ENCODE measurements at regions not wholly inside any gene's neighbourhood (a gene's known extent, or its start where the extent isn't known, plus 50 kb on each side); places are given as distances from the start of the nearest gene placed in this dataset.

GRCh38 chrX:76228499-76228898, 55.6 kb downstream of the PBDC1 start:
- no peak for DNase-seq

- no peak for DNase-seq
These were observed 76.0 kb downstream of the PBDC1 start for GRCh38 chrX:76248901-76249300.

- DNase-seq = peak; percentile 18 to 61
These were observed 80.6 kb downstream of the PBDC1 start for GRCh38 chrX:76253432-76253831.

- peak; percentile 16 to 48 for DNase-seq
These were observed 106.1 kb downstream of the PBDC1 start for GRCh38 chrX:76279007-76279406.

Measured in NCI-H526 (cell line).